HCT116 (cell line): ENCODE measurements at regions not wholly inside any gene's neighbourhood (a gene's known extent, or its start where the extent isn't known, plus 50 kb on each side); places are given as distances from the start of the nearest gene placed in this dataset.

Experiments used
- POLR2A ChIP-seq: IDR thresholded peaks from 2 replicates; pipeline ENCODE4 v1.7.0; 2011; ENCODE audit warnings: borderline replicate concordance; ENCODE audit not compliant: insufficient read depth, insufficient read length; ENCODE audit errors: extremely low read depth
- TF ChIP-seq, protein P1 (sequence below), 3 experiments: fragments of 200-600 bp in 1 of 3; sonication (generic) in 1 of 3; IDR thresholded peaks in 2 of 3; conservative IDR thresholded peaks in 1 of 3; 2 replicates each; pipeline ENCODE4 v1.5.1; 2012 to 2017; ENCODE audit warnings: low read depth in 2 of 3, low read length in 2 of 3, antibody characterized with exemption in 1 of 3, borderline replicate concordance in 1 of 3, control low read depth in 1 of 3, mild to moderate bottlenecking in 1 of 3, mixed read lengths in 1 of 3, mixed run types in 1 of 3, moderate library complexity in 1 of 3; ENCODE audit not compliant: insufficient read depth in 1 of 3

- TF ChIP-seq, protein P1, sequence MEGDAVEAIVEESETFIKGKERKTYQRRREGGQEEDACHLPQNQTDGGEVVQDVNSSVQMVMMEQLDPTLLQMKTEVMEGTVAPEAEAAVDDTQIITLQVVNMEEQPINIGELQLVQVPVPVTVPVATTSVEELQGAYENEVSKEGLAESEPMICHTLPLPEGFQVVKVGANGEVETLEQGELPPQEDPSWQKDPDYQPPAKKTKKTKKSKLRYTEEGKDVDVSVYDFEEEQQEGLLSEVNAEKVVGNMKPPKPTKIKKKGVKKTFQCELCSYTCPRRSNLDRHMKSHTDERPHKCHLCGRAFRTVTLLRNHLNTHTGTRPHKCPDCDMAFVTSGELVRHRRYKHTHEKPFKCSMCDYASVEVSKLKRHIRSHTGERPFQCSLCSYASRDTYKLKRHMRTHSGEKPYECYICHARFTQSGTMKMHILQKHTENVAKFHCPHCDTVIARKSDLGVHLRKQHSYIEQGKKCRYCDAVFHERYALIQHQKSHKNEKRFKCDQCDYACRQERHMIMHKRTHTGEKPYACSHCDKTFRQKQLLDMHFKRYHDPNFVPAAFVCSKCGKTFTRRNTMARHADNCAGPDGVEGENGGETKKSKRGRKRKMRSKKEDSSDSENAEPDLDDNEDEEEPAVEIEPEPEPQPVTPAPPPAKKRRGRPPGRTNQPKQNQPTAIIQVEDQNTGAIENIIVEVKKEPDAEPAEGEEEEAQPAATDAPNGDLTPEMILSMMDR (IDR thresholded peaks at IDR 0.05 in 2 of 3, conservative IDR thresholded peaks at IDR 0.05 in 1 of 3; ENCODE audit: borderline replicate concordance in 1 of 3, insufficient read depth in 1 of 3, low read depth in 2 of 3, low read length in 2 of 3), result no peak
- no peak for TF ChIP-seq POLR2A
Observed at GRCh38 chr10:59057345-59057744, 119.1 kb upstream of the PHYHIPL start.
